ENCODE measurements at regions not wholly inside any gene's neighbourhood (a gene's known extent, or its start where the extent isn't known, plus 50 kb on each side); places are given as distances from the start of the nearest gene placed in this dataset.
"Not testable (repeated sequence)": the region's sequence is repeated elsewhere in the genome, so short reads cannot be mapped to it uniquely, and the experiment has no call there.

- H3K4me1 Mint-ChIP-seq; POLR2A ChIA-PET; CTCF ChIA-PET; DNase-seq (ENCODE audit: low spot score); H3K27ac Mint-ChIP-seq; ATAC-seq; H3K4me3 Mint-ChIP-seq; H3K36me3 Mint-ChIP-seq: not testable (repeated sequence)
- H3K9me3 Mint-ChIP-seq, result peaks cover 42% of the 10 kb centered on the region
- peaks cover 17% of the 10 kb centered on the region for H3K27me3 Mint-ChIP-seq (ENCODE audit: low read depth)
Measured at GRCh38 chr22:16911340-16911739, 86.1 kb upstream of the XKR3 start.

- H3K4me1 Mint-ChIP-seq; CTCF ChIA-PET; POLR2A ChIA-PET; ATAC-seq; H3K36me3 Mint-ChIP-seq; H3K27ac Mint-ChIP-seq; H3K27me3 Mint-ChIP-seq (ENCODE audit: low read depth); DNase-seq (ENCODE audit: low spot score); H3K4me3 Mint-ChIP-seq: not testable (repeated sequence)
- peaks cover 29% of the 10 kb centered on the region for H3K9me3 Mint-ChIP-seq
Measured at GRCh38 chr22:16902051-16902450, 76.8 kb upstream of the XKR3 start.

- H3K4me3 Mint-ChIP-seq; POLR2A ChIA-PET; H3K27me3 Mint-ChIP-seq (ENCODE audit: low read depth); H3K27ac Mint-ChIP-seq; CTCF ChIA-PET; ATAC-seq; H3K36me3 Mint-ChIP-seq; DNase-seq (ENCODE audit: low spot score); H3K4me1 Mint-ChIP-seq: not testable (repeated sequence)
- H3K9me3 Mint-ChIP-seq, result peaks cover 24% of the 10 kb centered on the region
Measured at GRCh38 chr22:16901579-16901978, 76.4 kb upstream of the XKR3 start.

GRCh38 chr22:16899358-16899757 lies 74.1 kb upstream of the XKR3 start:
- DNase-seq (ENCODE audit: low spot score); ATAC-seq; H3K27ac Mint-ChIP-seq; H3K36me3 Mint-ChIP-seq; POLR2A ChIA-PET; H3K27me3 Mint-ChIP-seq (ENCODE audit: low read depth); CTCF ChIA-PET; H3K4me1 Mint-ChIP-seq; H3K4me3 Mint-ChIP-seq: not testable (repeated sequence)
- H3K9me3 Mint-ChIP-seq, result peaks cover 34% of the 10 kb centered on the region

GRCh38 chr22:16897365-16897764 lies 72.2 kb upstream of the XKR3 start:
- H3K27ac Mint-ChIP-seq; ATAC-seq; H3K36me3 Mint-ChIP-seq; DNase-seq (ENCODE audit: low spot score); CTCF ChIA-PET; H3K4me3 Mint-ChIP-seq; H3K27me3 Mint-ChIP-seq (ENCODE audit: low read depth); POLR2A ChIA-PET; H3K4me1 Mint-ChIP-seq: not testable (repeated sequence)
- peaks cover 39% of the 10 kb centered on the region for H3K9me3 Mint-ChIP-seq

GRCh38 chr22:16891892-16892291 lies 66.7 kb upstream of the XKR3 start:
- DNase-seq (ENCODE audit: low spot score); H3K4me1 Mint-ChIP-seq; H3K27me3 Mint-ChIP-seq (ENCODE audit: low read depth); H3K4me3 Mint-ChIP-seq; ATAC-seq; POLR2A ChIA-PET; H3K36me3 Mint-ChIP-seq; H3K27ac Mint-ChIP-seq: not testable (repeated sequence)
- H3K9me3 Mint-ChIP-seq, result peaks cover 34% of the 10 kb centered on the region
- CTCF ChIA-PET, result interaction anchor here (1.0 kb wide), 1 partner anchor 117 kb away, joined by 4 read pairs; no protein-coding TSS in a partner anchor

GRCh38 chr22:16876339-16876738 lies 51.1 kb upstream of the XKR3 start:
- H3K9me3 Mint-ChIP-seq, result peaks cover 26% of the 10 kb centered on the region
- POLR2A ChIA-PET; ATAC-seq; H3K27ac Mint-ChIP-seq; H3K4me3 Mint-ChIP-seq; H3K4me1 Mint-ChIP-seq; DNase-seq (ENCODE audit: low spot score); H3K27me3 Mint-ChIP-seq (ENCODE audit: low read depth); H3K36me3 Mint-ChIP-seq; CTCF ChIA-PET: not testable (repeated sequence)
